Sigmoid colon (tissue), 6 donors: ENCODE measurements at regions not wholly inside any gene's neighbourhood (a gene's known extent, or its start where the extent isn't known, plus 50 kb on each side); places are given as distances from the start of the nearest gene placed in this dataset.
"Not testable (repeated sequence)": the region's sequence is repeated elsewhere in the genome, so short reads cannot be mapped to it uniquely, and the experiment has no call there.

Experiments
- DNase-seq: peaks from one replicate; pipeline ENCODE4 v3.0.0-alpha.2; 2019
- H3K27ac ChIP-seq, 4 donors: fragments of 200-600 bp; sonication (generic); one replicate each; pipeline ENCODE4 v1.5.1; 2016 to 2019; ENCODE audit warnings: mild to moderate bottlenecking in 1 of 4
- H3K27me3 ChIP-seq, 3 donors: fragments of 200-600 bp; sonication (generic); one replicate each; pipeline ENCODE4 v1.5.1; 2019; ENCODE audit warnings: mild to moderate bottlenecking in 1 of 3
- H3K36me3 ChIP-seq, 4 donors: fragments of 200-600 bp; sonication (generic); one replicate each; pipeline ENCODE4 v1.5.1; 2016 to 2019
- H3K4me1 ChIP-seq, 4 donors: fragments of 200-600 bp; sonication (generic); one replicate each; pipeline ENCODE4 v1.5.1; 2017 to 2019
- H3K4me3 ChIP-seq, 4 donors: fragments of 200-600 bp; sonication (generic); one replicate each; pipeline ENCODE4 v1.5.1; 2017 to 2019; ENCODE audit warnings: mild to moderate bottlenecking in 2 of 4, moderate library complexity in 1 of 4
- H3K9me3 ChIP-seq, 4 donors: fragments of 200-600 bp in 3 of 4; sonication (generic) in 3 of 4; one replicate each; pipeline versions ENCODE4 v1.5.1 to v1.6.1; 2013 to 2019
- CTCF ChIP-seq, 4 experiments: fragments of 450-650 bp in 3 of 4; fragments of 200-600 bp in 1 of 4; IDR thresholded peaks; one replicate each; pipeline ENCODE4 v1.5.1; 2016 to 2019; ENCODE audit warnings: antibody characterized with exemption in 4 of 4, mild to moderate bottlenecking in 3 of 4, moderate library complexity in 2 of 4
- EP300 ChIP-seq, 4 donors: sonication (generic); formaldehyde crosslinking; IDR thresholded peaks; one replicate each; pipeline ENCODE4 v1.6.1; 2017; ENCODE audit warnings: antibody characterized with exemption in 4 of 4
- POLR2A ChIP-seq, 2 donors: fragments of 450-650 bp; IDR thresholded peaks; one replicate each; pipeline ENCODE4 v1.6.1; 2016; ENCODE audit warnings: antibody characterized with exemption in 2 of 2, mild to moderate bottlenecking in 2 of 2, moderate library complexity in 2 of 2
- POLR2AphosphoS5 ChIP-seq, 4 donors: sonication (generic); formaldehyde crosslinking; IDR thresholded peaks; one replicate each; pipeline ENCODE4 v1.6.1; 2017; ENCODE audit warnings: antibody characterized with exemption in 4 of 4
- WGBS, 2 donors: extraction: QIAGEN DNeasy Blood & Tissue Kit; methylation state at CpG; one replicate each; pipeline ENCODE4 v1.1.7; 2013; 5-methylcytosine and 5-hydroxymethylcytosine counted together
- intact Hi-C: fragments of 100-400 bp; cut with DNase I; formaldehyde crosslinking; loops from one replicate; pipeline ENCODE4 v1.15.1; 2023
- donor health status: healthy with polysubstance abuse.
- donor health status: healthy.

- intact Hi-C loops: no loop called here
- TF ChIP-seq EP300 (IDR thresholded peaks at IDR 0.05) (no peak), CTCF (IDR thresholded peaks at IDR 0.05) (no peak), POLR2A (IDR thresholded peaks at IDR 0.05) (no peak), POLR2AphosphoS5 (IDR thresholded peaks at IDR 0.05) (no peak)
- no peaks in the 10 kb centered on the region for H3K27me3 ChIP-seq
Measured at GRCh38 chr17:71029246-71029645, 859.9 kb downstream of the KCNJ2 start.

GRCh38 chr17:71031286-71031685 is 862.0 kb downstream of the KCNJ2 start:
- H3K4me1 ChIP-seq, H3K27ac ChIP-seq, intact Hi-C loops, H3K4me3 ChIP-seq, H3K27me3 ChIP-seq, H3K9me3 ChIP-seq, DNase-seq, H3K36me3 ChIP-seq: not testable (repeated sequence)
- WGBS, 2 donors: 92 to 94% methylated on average over 2 of the region's 2 CpGs

More at GRCh38 chr17:71029246-71029645, 859.9 kb downstream of the KCNJ2 start:
- Histone ChIP-seq H3K27ac (no peak overlapping the region), H3K4me1 (no peaks in the 10 kb centered on the region), H3K36me3 (no peaks in the 10 kb centered on the region), H3K9me3 (peaks cover 0 to 2% (median 0%) of the 10 kb centered on the region in 4 donors), H3K4me3 (no peak overlapping the region)
- no peak for DNase-seq

GRCh38 chr17:71032746-71033273 is 863.5 kb downstream of the KCNJ2 start:
- TF ChIP-seq EP300 (IDR thresholded peaks at IDR 0.05) (no peak), POLR2A (IDR thresholded peaks at IDR 0.05) (no peak)
- Histone ChIP-seq H3K9me3 (peaks cover 0 to 2% (median 0%) of the 10 kb centered on the region in 4 donors), H3K27me3 (no peaks in the 10 kb centered on the region), H3K4me1 (no peaks in the 10 kb centered on the region), H3K4me3 (no peak overlapping the region), H3K27ac (no peak overlapping the region), H3K36me3 (no peaks in the 10 kb centered on the region)
- WGBS, 2 donors: 62 to 65% methylated on average over 2 of the region's 2 CpGs
- intact Hi-C loops: no loop called here
- DNase-seq: no peak

GRCh38 chr17:71033336-71033735 is 864.0 kb downstream of the KCNJ2 start:
- H3K27me3 ChIP-seq: no peaks in the 10 kb centered on the region
- H3K4me3 ChIP-seq: no peak overlapping the region
- intact Hi-C loops: no loop called here
- no peaks in the 10 kb centered on the region for H3K36me3 ChIP-seq
- WGBS, 2 donors: 70 to 75% methylated on average over 7 of the region's 7 CpGs
- no peak overlapping the region for H3K27ac ChIP-seq
- no peak for DNase-seq
- peaks cover 0 to 2% (median 0%) of the 10 kb centered on the region in 4 donors for H3K9me3 ChIP-seq
- no peaks in the 10 kb centered on the region for H3K4me1 ChIP-seq
- TF ChIP-seq CTCF (IDR thresholded peaks at IDR 0.05) (no peak), POLR2A (IDR thresholded peaks at IDR 0.05) (no peak), EP300 (IDR thresholded peaks at IDR 0.05) (no peak)

DNA sequence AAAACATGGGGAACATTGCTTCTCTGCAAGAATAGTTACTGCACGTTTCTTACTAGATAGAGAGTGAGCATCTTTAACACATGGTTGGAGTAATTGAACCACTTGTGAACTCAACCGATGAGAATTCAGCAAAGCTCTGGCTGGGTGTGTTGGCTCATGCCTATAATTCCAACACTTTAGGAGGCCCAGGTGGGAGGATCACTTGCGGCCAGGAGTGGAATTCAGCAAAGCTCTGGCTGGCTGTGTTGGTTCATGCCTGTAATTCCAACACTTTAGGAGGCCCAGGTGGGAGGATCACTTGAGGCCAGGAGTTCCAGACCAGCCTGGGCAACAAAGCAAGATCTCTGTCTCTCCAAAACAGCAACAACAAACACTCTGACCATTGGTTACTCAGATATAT is 865.9 kb downstream of the KCNJ2 start:
- Histone ChIP-seq H3K9me3 (peaks cover 0 to 2% (median 0%) of the 10 kb centered on the region in 4 donors), H3K4me1 (no peaks in the 10 kb centered on the region), H3K4me3 (no peak overlapping the region), H3K27ac (no peak overlapping the region), H3K36me3 (no peaks in the 10 kb centered on the region), H3K27me3 (no peaks in the 10 kb centered on the region)
- 92 to 93% methylated on average over 3 of the region's 3 CpGs for WGBS, 2 donors
- intact Hi-C loops: no loop called here
- TF ChIP-seq POLR2A (IDR thresholded peaks at IDR 0.05) (no peak), CTCF (IDR thresholded peaks at IDR 0.05) (no peak), EP300 (IDR thresholded peaks at IDR 0.05) (no peak), POLR2AphosphoS5 (IDR thresholded peaks at IDR 0.05) (no peak)
- no peak for DNase-seq

DNA sequence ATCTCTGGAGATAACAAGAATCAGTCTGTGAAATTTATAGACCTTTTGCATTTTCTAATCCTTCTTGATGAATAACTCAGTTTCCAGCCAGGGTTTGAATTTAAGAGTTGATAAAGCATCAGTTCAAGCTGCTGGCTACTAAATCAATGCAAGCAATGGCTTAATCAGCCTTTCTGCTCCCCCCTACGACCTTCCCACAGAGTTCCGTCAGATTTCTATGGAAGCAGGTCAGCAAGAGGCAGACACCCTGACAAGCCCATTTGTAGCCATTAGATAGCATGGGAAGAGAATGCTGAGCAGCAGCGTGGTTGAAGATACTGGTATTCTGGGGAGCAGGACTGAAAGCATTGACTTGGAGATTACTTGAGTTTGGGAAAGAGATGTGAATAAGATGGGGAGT is 868.1 kb downstream of the KCNJ2 start:
- Histone ChIP-seq H3K4me3 (no peak overlapping the region), H3K36me3 (no peaks in the 10 kb centered on the region), H3K27ac (no peak overlapping the region), H3K27me3 (no peaks in the 10 kb centered on the region), H3K4me1 (no peaks in the 10 kb centered on the region), H3K9me3 (no peaks in the 10 kb centered on the region)
- 73 to 74% methylated on average over 3 of the region's 3 CpGs for WGBS, 2 donors
- intact Hi-C loops: no loop called here
- TF ChIP-seq POLR2AphosphoS5 (IDR thresholded peaks at IDR 0.05) (no peak), CTCF (IDR thresholded peaks at IDR 0.05) (no peak), EP300 (IDR thresholded peaks at IDR 0.05) (no peak)
- no peak for DNase-seq
